Skin of body (tissue), 1 donor: ENCODE measurements at regions not wholly inside any gene's neighbourhood (a gene's known extent, or its start where the extent isn't known, plus 50 kb on each side); places are given as distances from the start of the nearest gene placed in this dataset.

Experiments
- DNase-seq: peaks from one replicate; lab custom pipeline; 2025; lab: John Stamatoyannopoulos, UW

GRCh38 chr22:44442186-44442815, 55.7 kb downstream of the RTL6 start:
- no peak for DNase-seq

GRCh38 chr22:44441401-44442185, 56.4 kb downstream of the RTL6 start:
- DNase-seq = no peak

DNA sequence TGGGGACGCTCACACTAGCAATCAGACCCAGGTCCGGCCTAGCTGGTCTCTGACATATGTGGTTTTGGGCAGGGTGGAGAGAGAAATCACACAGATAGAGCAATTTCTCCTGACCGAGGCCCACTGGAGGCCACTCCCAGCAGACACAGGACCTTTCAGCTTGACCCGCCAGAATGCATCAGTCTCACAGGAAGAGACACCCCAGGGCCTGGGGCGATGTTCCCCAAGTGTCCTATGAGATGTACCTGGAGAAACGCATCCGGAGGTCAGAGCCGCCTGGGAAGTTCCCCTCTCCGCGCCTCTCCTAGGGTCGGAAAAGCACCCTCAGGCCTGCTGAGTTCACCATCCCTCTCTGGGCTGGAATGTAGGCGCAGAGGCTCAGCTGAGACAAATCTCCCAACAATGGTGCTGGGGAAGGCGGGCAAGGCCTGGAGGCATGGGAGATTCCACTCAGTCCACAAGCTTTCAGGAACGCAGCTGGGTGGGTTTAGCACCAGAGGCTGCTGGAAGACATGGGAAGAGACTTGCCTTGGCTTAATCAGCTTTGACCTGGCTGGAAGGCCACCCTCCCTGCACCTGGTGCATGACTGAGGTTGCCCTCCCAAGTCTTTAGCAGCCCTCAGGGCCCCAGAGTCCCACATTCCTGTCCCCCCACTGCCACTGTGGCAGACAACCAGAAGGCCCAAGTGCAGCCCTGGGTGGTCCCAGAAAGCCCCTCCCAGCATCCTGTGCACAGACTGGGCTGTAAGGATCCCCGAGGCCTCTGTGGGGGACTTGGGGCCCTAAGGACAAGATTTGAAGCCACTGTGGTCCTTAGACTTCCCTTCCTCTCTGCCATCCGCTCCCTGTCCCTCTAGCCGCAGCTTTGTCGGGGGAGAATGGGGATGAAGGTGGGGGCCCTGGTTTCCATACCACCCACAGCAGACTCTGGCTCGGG, 57.5 kb downstream of the RTL6 start:
- no peak for DNase-seq

GRCh38 chr22:44439356-44440223, 58.4 kb downstream of the RTL6 start:
- no peak for DNase-seq

- no peak for DNase-seq
Observed at GRCh38 chr22:44438481-44439131, 59.4 kb downstream of the RTL6 start.

- DNase-seq = no peak
Observed at GRCh38 chr22:44438056-44438455, 60.0 kb downstream of the RTL6 start.

- DNase-seq = no peak
Observed at GRCh38 chr22:44437216-44438055, 60.6 kb downstream of the RTL6 start.

DNA sequence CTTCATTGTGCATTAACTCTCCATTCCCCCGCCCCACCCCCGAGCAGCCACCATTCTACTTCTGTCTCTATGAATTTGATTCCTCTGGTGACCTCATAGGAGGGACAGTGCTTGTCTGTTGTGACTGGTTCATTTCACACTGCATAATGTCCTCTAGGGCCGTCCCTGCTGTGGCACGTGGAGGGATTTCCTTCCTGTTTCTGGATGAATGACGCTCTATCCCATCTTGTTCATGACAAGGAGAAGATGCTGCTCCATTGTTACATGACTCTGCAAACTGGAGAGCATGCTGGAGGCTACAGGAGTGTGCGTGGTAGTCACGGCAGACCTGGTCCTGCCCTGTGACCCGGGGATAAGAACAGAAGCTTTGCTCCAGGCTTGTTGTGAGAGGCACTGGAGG, 61.3 kb downstream of the RTL6 start:
- no peak for DNase-seq

GRCh38 chr22:44431256-44431655, 66.8 kb downstream of the RTL6 start:
- DNase-seq = no peak

GRCh38 chr22:44430716-44431115, 67.3 kb downstream of the RTL6 start:
- DNase-seq = no peak

DNA sequence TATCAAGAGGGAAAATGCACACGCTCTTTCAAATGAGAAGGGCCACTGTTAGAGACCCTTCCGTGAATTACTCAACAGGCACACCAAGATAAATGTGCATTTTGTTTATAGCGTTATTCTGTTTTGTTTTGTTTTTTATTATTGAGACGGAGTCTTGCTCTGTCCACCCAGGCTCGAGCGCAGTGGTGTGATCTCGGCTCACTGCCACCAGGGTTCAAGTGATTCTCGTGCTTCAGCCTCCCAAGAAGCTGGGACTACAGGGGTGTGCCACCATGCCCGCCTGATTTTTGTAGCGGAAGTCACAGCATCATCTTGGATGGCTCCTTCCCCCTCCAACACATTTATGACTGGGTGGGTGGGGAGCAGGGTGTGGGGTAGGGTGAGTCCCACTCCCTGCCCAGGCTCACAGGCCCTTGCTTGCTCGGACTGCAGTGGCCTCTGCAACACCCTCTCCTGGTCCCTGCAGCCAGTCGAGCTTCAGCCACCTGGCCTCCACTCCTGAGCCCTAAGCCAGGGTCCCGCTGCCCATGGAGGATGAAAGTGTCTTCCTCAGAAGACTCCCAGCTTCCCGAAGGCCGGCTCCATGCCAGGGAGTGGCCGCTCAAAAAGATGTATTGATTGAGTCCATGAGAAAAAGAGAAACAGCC, 68.0 kb downstream of the RTL6 start:
- DNase-seq = no peak

DNA sequence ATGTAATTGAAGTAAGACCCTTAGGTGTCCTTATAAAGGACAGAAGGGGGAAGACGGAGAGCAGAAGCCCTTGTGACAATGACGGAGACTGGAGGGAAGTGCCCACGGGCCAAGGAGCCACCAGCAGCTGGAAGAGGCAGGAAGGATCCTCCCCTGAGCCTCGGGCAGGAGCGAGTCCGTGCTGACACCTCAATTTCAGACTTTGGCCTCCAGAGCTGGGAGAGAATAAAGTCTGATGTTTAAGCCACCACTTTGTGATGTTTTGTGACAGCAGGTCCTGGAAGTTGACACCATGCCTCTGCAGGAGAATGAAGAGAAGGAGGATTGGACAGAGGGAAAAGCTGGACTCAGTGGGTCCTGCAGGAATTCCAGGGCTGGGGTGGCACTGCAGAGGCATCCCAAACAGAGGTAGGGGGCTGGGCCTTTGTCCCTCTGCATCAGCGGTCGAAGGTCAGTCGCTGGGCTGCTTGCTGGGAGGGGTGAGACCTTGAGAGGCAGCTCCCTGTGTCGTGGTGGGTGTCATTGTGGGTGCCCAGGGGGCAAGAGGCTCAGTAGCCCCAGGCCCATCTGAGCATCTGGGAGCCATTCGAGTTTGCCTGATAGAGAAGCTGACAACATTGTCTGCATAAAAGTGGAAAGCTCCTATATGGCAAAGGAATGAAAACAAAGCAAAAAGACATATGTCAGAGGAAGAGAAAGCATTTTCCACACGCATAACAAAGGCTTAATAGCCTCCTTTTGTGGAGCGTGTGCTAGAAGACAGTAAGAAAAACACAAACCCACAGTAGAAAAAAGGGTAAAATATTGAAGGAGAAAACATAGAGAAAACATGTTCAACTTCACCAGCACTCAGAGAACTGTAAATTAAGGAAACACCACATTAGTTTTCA, 68.8 kb downstream of the RTL6 start:
- DNase-seq = no peak

- no peak for DNase-seq
Observed at GRCh38 chr22:44427611-44428470, 70.2 kb downstream of the RTL6 start.

DNA sequence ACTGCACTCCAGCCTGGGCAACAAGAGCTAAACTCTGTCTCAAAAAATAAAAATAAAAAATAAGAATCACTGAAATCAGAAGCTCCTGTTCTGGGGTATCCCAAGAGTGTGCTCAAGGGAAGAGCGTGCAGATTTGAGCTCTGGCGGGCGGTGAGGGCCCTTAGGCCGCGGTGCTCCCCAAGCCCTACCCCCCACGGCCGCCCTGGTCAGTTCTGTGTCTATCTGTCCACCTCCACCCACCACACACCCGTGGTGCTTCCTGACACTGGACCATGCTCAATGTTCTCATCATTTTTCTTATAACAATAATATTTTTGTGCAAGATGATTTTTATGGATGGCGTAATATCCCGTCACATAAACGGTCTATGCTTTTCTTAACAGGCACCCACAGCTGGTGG, 71.1 kb downstream of the RTL6 start:
- no peak for DNase-seq

DNA sequence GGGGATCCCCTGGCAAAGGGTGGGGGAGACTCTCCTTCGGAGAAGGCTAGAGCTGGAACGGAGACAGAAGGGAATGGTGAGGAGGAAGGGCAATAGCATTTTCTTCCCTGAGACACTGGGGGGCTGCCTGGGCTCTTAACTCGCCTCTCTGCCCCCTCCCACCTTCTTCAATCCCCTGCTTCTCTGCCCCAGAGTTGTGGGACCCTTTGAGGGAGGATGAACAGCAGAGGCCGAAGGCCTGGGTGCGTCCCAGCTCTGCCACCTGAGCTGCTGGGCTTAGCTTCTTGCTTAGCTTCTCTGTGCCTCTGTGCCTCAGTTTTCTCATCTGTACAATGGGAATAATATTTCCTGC, 72.4 kb downstream of the RTL6 start:
- DNase-seq = no peak

- DNase-seq = no peak
Observed at GRCh38 chr22:44424867-44425693, 73.0 kb downstream of the RTL6 start.

GRCh38 chr22:44424359-44424682, 73.7 kb downstream of the RTL6 start:
- no peak for DNase-seq
